SK-N-SH (cell line): ENCODE measurements at regions not wholly inside any gene's neighbourhood (a gene's known extent, or its start where the extent isn't known, plus 50 kb on each side); places are given as distances from the start of the nearest gene placed in this dataset.

ENCODE experiments used
- CTCF ChIA-PET: fragments of 300-600, 350-600 bp; formaldehyde crosslinking; extraction: SDS; loops from one replicate; lab custom pipeline; 2021; lab: Yijun Ruan, JAX
- POLR2A ChIA-PET: fragments of 350-600 bp; sonication (Branson Sonifier 250); formaldehyde crosslinking; extraction: SDS; loops from one replicate; lab custom pipeline; 2020; ENCODE audit warnings: antibody characterized with exemption, inconsistent platforms; lab: Yijun Ruan, JAX
- DNase-seq: peaks from one replicate; pipeline ENCODE4 v3.0.0; 2012
- H2AFZ ChIP-seq: fragments of 200-600 bp; sonication (generic); 2 replicates; pipeline ENCODE4 v1.8.1; 2016; ENCODE audit warnings: antibody characterized with exemption, mild to moderate bottlenecking, low read depth
- H3F3A ChIP-seq: fragments of 200-600 bp; sonication (generic); replicated peaks from 2 replicates; pipeline ENCODE3; 2016; ENCODE audit warnings: antibody characterized with exemption, mild to moderate bottlenecking; ENCODE audit not compliant: insufficient read depth
- H3K27ac ChIP-seq, 2 experiments: fragments of 200-500 bp in 1 of 2; fragments of 200-600 bp in 1 of 2; sonication (Bioruptor generic) in 1 of 2; sonication (generic), shearing (Covaris generic) in 1 of 2; 2 replicates each; pipeline versions ENCODE4 v1.5.1 to v1.6.1; 2014 to 2016; ENCODE audit warnings: low read depth in 2 of 2, inconsistent platforms in 1 of 2, low read length in 1 of 2, mild to moderate bottlenecking in 1 of 2, mixed read lengths in 1 of 2
- H3K27me3 ChIP-seq: fragments of 200-600 bp; sonication (generic), shearing (Covaris generic); 2 replicates; pipeline ENCODE4 v1.6.1; 2016; ENCODE audit warnings: mixed run types; ENCODE audit not compliant: insufficient read depth
- H3K36me3 ChIP-seq, 2 experiments: fragments of 200-500 bp in 1 of 2; fragments of 200-600 bp in 1 of 2; sonication (Bioruptor generic) in 1 of 2; sonication (generic) in 1 of 2; replicated peaks in 1 of 2; 2 replicates each; pipeline versions ENCODE3 to v1.5.1; 2014 to 2016; ENCODE audit warnings: low read length in 1 of 2, mild to moderate bottlenecking in 1 of 2; ENCODE audit not compliant: insufficient read depth in 2 of 2, control insufficient read depth in 1 of 2
- H3K4me1 ChIP-seq, 2 experiments: fragments of 200-500 bp in 1 of 2; fragments of 200-600 bp in 1 of 2; sonication (Bioruptor generic) in 1 of 2; sonication (generic), shearing (Covaris generic) in 1 of 2; 2 replicates each; pipeline versions ENCODE4 v1.5.1 to v1.6.1; 2014 to 2016; ENCODE audit warnings: low read depth in 1 of 2, low read length in 1 of 2, mixed run types in 1 of 2; ENCODE audit not compliant: insufficient read depth in 2 of 2, control insufficient read depth in 1 of 2
- H3K4me2 ChIP-seq: fragments of 200-600 bp; sonication (generic), shearing (Covaris generic); 2 replicates; pipeline ENCODE4 v1.6.1; 2017; ENCODE audit warnings: mixed run types
- H3K4me3 ChIP-seq, 2 experiments: fragments of 200-500 bp in 1 of 2; fragments of 200-600 bp in 1 of 2; sonication (Bioruptor generic) in 1 of 2; sonication (generic), shearing (Covaris generic) in 1 of 2; 2 replicates each; pipeline versions ENCODE4 v1.5.1 to v1.8.1; 2014 to 2016; ENCODE audit warnings: low read depth in 2 of 2, inconsistent platforms in 1 of 2, low read length in 1 of 2, mild to moderate bottlenecking in 1 of 2, mixed read lengths in 1 of 2, moderate library complexity in 1 of 2
- H3K79me2 ChIP-seq: fragments of 200-600 bp; sonication (generic); 2 replicates; pipeline ENCODE4 v1.8.1; 2017; ENCODE audit warnings: mild to moderate bottlenecking; ENCODE audit not compliant: insufficient read depth
- H3K9ac ChIP-seq: fragments of 200-600 bp; sonication (generic); 2 replicates; pipeline ENCODE4 v1.6.1; 2017; ENCODE audit warnings: mixed run types
- H3K9me2 ChIP-seq: fragments of 200-600 bp; sonication (generic); 2 replicates; pipeline ENCODE4 v1.6.1; 2017; ENCODE audit warnings: mixed run types
- H3K9me3 ChIP-seq: fragments of 200-600 bp; sonication (generic); 2 replicates; pipeline ENCODE4 v1.6.1; 2017; ENCODE audit warnings: mixed run types, mild to moderate bottlenecking, moderate library complexity
- H4K20me1 ChIP-seq: fragments of 200-600 bp; sonication (generic); 2 replicates; pipeline ENCODE4 v1.6.1; 2017; ENCODE audit warnings: mild to moderate bottlenecking, mixed run types; ENCODE audit not compliant: insufficient read depth
- CHD2 ChIP-seq: fragments of 150-350 bp; IDR thresholded peaks from 2 replicates; pipeline ENCODE4 v1.6.1; 2018; ENCODE audit warnings: low read length; ENCODE audit not compliant: partially characterized antibody
- EP300 ChIP-seq, 2 experiments: IDR thresholded peaks; 2 replicates each; pipeline versions ENCODE4 v1.4.0 to v1.6.1; 2012; ENCODE audit warnings: borderline replicate concordance in 1 of 2, low read depth in 1 of 2, low read length in 1 of 2
- EZH2phosphoT487 ChIP-seq: fragments of 200-600 bp; sonication (generic); IDR thresholded peaks from 2 replicates; pipeline ENCODE4 v1.6.1; 2017; ENCODE audit warnings: low read depth, mixed run types, mild to moderate bottlenecking, antibody characterized with exemption, moderate library complexity, borderline replicate concordance
- FOXJ3 ChIP-seq: sonication (generic); formaldehyde crosslinking; IDR thresholded peaks from 2 replicates; pipeline ENCODE4 v1.5.1; 2020; ENCODE audit warnings: mild to moderate bottlenecking, missing genetic modification reagents
- FOXM1 ChIP-seq: IDR thresholded peaks from 2 replicates; pipeline ENCODE4 v1.4.0; 2012; ENCODE audit warnings: low read depth, mild to moderate bottlenecking
- GATA2 ChIP-seq: sonication (generic); formaldehyde crosslinking; IDR thresholded peaks from 2 replicates; pipeline ENCODE4 v1.5.0; 2020; ENCODE audit warnings: mild to moderate bottlenecking, missing genetic modification reagents
- MXI1 ChIP-seq: IDR thresholded peaks from 2 replicates; pipeline ENCODE4 v1.6.1; 2012; ENCODE audit warnings: mild to moderate bottlenecking, low read depth, low read length, improper control_type of control experiment
- RAD21 ChIP-seq: IDR thresholded peaks from 2 replicates; pipeline ENCODE4 v1.6.1; 2012; ENCODE audit warnings: mild to moderate bottlenecking, low read length
- RCOR1 ChIP-seq: fragments of 150-350 bp; IDR thresholded peaks from 2 replicates; pipeline ENCODE4 v1.6.1; 2017; ENCODE audit warnings: antibody characterized with exemption, low read length
- RFX5 ChIP-seq: IDR thresholded peaks from 2 replicates; pipeline ENCODE4 v1.6.1; 2012; ENCODE audit warnings: mild to moderate bottlenecking, improper control_type of control experiment, low read length
- RXRA ChIP-seq: IDR thresholded peaks from 2 replicates; pipeline ENCODE4 v1.4.0; 2012; ENCODE audit warnings: low read depth, mild to moderate bottlenecking, borderline replicate concordance
- SIN3A ChIP-seq: IDR thresholded peaks from 2 replicates; pipeline ENCODE4 v1.6.1; 2012; ENCODE audit warnings: low read depth, mild to moderate bottlenecking, low read length, moderate library complexity, borderline replicate concordance
- TCF12 ChIP-seq: IDR thresholded peaks from 2 replicates; pipeline ENCODE4 v1.4.0; 2012
- USF1 ChIP-seq: IDR thresholded peaks from 2 replicates; pipeline ENCODE4 v1.4.0; 2012; ENCODE audit warnings: low read depth, borderline replicate concordance
- USF2 ChIP-seq: fragments of 150-350 bp; IDR thresholded peaks from 2 replicates; pipeline ENCODE4 v1.6.1; 2017; ENCODE audit warnings: antibody characterized with exemption, low read length, low read depth, borderline replicate concordance
- YY1 ChIP-seq: IDR thresholded peaks from 2 replicates; pipeline ENCODE4 v1.4.0; 2012; ENCODE audit warnings: low read depth, mild to moderate bottlenecking
- WGBS: methylation state at CpG from one replicate; pipeline ENCODE4 v1.1.6; 2017; ENCODE audit warnings: low lambda C conversion rate; 5-methylcytosine and 5-hydroxymethylcytosine counted together
- TF ChIP-seq, protein P1 (sequence below): fragments of 150-350 bp; IDR thresholded peaks from 2 replicates; pipeline ENCODE4 v1.6.1; 2016; ENCODE audit warnings: mild to moderate bottlenecking, low read depth, low read length
- TF ChIP-seq, protein P2 (sequence below): IDR thresholded peaks from 2 replicates; pipeline ENCODE4; 2012
- TF ChIP-seq, protein P3 (sequence below): IDR thresholded peaks from 2 replicates; pipeline ENCODE4 v1.4.0; 2012; ENCODE audit warnings: low read depth

DNA sequence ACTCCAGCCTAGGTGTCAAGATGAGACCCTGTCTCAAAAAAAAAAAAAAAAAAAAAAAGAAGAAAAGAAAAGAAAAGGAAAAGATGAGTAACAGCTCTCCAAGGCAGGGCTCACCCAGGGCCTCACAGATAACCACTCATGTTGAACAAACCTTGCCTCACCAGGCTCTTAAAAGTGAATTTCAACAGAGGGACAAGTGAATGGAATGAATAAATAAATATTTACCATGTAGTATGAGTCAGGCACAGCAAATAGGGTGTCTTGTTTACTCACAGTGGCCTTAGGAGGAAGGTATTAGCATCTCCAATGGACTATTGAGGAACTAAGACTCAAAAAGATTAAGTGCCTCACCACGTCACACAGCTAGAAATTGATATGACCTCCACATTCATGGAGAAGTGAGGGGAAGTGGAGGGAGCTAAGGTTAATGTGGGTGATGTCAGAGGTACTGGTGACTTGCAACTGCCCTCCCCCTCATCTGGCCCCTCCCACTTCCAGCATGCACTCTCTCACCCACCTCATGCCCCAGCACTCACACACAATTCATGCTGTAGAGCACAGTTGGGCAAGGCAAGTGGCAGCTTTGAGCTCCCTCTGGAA is 255.5 kb downstream of the UACA start (continued):
- no peak for TF ChIP-seq USF2
- no peak for TF ChIP-seq RAD21
- TF ChIP-seq RFX5: no peak
- TF ChIP-seq, protein P1, sequence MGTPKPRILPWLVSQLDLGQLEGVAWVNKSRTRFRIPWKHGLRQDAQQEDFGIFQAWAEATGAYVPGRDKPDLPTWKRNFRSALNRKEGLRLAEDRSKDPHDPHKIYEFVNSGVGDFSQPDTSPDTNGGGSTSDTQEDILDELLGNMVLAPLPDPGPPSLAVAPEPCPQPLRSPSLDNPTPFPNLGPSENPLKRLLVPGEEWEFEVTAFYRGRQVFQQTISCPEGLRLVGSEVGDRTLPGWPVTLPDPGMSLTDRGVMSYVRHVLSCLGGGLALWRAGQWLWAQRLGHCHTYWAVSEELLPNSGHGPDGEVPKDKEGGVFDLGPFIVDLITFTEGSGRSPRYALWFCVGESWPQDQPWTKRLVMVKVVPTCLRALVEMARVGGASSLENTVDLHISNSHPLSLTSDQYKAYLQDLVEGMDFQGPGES: no peak
- TF ChIP-seq, all 33 proteins: peak for 0

DNA sequence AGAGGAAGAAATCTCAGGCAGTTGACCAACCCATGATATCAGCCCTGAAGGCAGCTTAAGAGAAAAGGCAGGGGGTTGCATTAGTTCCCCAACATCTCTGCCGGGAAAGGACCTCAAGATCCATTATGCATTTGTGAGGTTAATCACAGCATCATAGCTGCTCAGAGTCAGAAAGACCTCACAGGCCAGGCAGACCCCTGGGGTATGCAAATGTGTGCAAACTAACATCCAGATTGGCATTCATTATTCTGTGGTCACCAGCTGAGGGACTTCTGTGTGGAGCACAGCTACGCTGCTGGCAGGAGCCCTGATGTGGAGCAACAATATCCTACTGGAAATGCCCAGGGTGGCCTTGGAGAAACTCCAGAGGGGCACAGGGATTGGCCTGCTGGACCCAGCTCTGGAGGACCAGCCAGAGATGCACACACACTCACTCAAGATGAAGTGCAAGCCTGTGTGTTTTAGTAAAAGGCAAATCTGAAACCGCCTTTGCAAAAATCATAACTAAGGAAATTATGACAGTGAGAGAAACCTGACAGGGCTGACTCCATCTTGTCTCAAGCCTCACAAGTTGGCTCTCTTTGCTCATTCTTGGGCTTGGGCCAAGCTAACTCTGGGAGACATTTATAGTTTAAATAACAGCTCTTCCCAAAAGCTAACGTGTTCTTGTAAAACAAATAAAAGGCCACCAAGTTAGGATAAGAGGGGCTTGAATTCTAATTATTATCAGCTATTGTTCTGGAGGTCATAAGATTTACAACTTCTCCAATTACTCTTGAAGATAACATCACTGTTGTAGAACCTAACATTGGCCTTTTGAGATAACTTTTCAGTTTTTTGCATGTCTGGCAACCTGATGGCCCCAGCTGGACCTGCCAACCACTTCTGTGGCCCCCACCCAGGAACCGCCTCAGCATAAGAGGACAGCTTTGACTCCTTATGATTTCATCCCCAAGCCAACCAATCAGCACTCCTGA is 257.1 kb downstream of the UACA start:
- H3K27me3 ChIP-seq: no peaks in the 10 kb centered on the region
- H3K36me3 ChIP-seq: no peaks in the 10 kb centered on the region
- CTCF ChIA-PET: interaction anchor here (0.8 to 1.8 kb wide), 6 partner anchors 8 to 409 kb away, joined by 3 to 8 read pairs (median 3); partner anchors contain the start of gene TLE3
- no peaks in the 10 kb centered on the region for H3K79me2 ChIP-seq
- no peak for DNase-seq
- H3K9ac ChIP-seq: no peak overlapping the region
- H4K20me1 ChIP-seq: no peaks in the 10 kb centered on the region
- 69% methylated on average over 5 of the region's 5 CpGs for WGBS
- H3K4me1 ChIP-seq: peaks cover 40 to 46% of the 10 kb centered on the region in 2 experiments; a peak in 3 of 4 replicates
- TF ChIP-seq GATA2: no peak
- TF ChIP-seq MXI1: no peak
- TF ChIP-seq EP300 (IDR thresholded peaks at IDR 0.05; ENCODE audit: borderline replicate concordance in 1 of 2, low read depth in 1 of 2, low read length in 1 of 2): no peak
- no peak for TF ChIP-seq FOXJ3 (CRISPR knock-in tag)
- TF ChIP-seq, protein P1: no peak
- no peak for TF ChIP-seq SIN3A
- TF ChIP-seq USF1: no peak
- TF ChIP-seq EZH2phosphoT487: no peak
- TF ChIP-seq FOXM1: no peak
- TF ChIP-seq YY1: no peak
- no peak for TF ChIP-seq TCF12
- no peak for TF ChIP-seq CHD2
- TF ChIP-seq, protein P2, sequence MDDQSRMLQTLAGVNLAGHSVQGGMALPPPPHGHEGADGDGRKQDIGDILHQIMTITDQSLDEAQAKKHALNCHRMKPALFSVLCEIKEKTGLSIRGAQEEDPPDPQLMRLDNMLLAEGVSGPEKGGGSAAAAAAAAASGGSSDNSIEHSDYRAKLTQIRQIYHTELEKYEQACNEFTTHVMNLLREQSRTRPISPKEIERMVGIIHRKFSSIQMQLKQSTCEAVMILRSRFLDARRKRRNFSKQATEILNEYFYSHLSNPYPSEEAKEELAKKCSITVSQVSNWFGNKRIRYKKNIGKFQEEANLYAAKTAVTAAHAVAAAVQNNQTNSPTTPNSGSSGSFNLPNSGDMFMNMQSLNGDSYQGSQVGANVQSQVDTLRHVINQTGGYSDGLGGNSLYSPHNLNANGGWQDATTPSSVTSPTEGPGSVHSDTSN: no peak
- TF ChIP-seq, protein P3, sequence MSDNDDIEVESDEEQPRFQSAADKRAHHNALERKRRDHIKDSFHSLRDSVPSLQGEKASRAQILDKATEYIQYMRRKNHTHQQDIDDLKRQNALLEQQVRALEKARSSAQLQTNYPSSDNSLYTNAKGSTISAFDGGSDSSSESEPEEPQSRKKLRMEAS: no peak
- no peak for TF ChIP-seq RCOR1
- TF ChIP-seq RXRA: no peak
- no peak for TF ChIP-seq RFX5
- TF ChIP-seq, all 33 proteins: peak for 0
- POLR2A ChIA-PET: interaction anchor here (1.2 kb wide), 1 partner anchor 21 kb away, joined by 3 read pairs; no protein-coding TSS in a partner anchor
- H3K9me3 ChIP-seq: peaks cover 7% of the 10 kb centered on the region; the same call in 1 of the 2 replicates
- H3K4me3 ChIP-seq: no peak overlapping the region
- no peak overlapping the region for H2AFZ ChIP-seq
- H3K9me2 ChIP-seq: no peaks in the 10 kb centered on the region
- H3F3A ChIP-seq: peaks cover 18% of the 10 kb centered on the region
- peak overlapping the region; percentile 50 for H3K4me2 ChIP-seq
- H3K27ac ChIP-seq: peak overlapping the region in 1 of 2 experiments; percentile 52
